HG03066 (cell line): ENCODE measurements at regions not wholly inside any gene's neighbourhood (a gene's known extent, or its start where the extent isn't known, plus 50 kb on each side); places are given as distances from the start of the nearest gene placed in this dataset.

ENCODE experiments used
- ATAC-seq: cut with Tn5 transposase; IDR thresholded peaks from one replicate; pipeline ENCODE4 v1.9.1; 2021; ENCODE audit warnings: low read depth; ENCODE audit not compliant: unreplicated experiment

GRCh38 chr6:77979204-77979603 is 326.4 kb downstream of the MEI4 start:
- ATAC-seq = no peak

GRCh38 chr6:77986380-77987034 is 333.7 kb downstream of the MEI4 start:
- ATAC-seq = peak; percentile 83

GRCh38 chr6:77987035-77987384 is 334.2 kb downstream of the MEI4 start:
- ATAC-seq = peak; percentile 26

GRCh38 chr6:78010130-78010529 is 357.3 kb downstream of the MEI4 start:
- no peak for ATAC-seq

GRCh38 chr6:78020586-78020985 is 367.7 kb downstream of the MEI4 start:
- no peak for ATAC-seq

GRCh38 chr6:78025502-78025901 is 372.7 kb downstream of the MEI4 start:
- no peak for ATAC-seq

GRCh38 chr6:78031228-78031627 is 378.4 kb downstream of the MEI4 start:
- no peak for ATAC-seq

GRCh38 chr6:78059171-78059570 is 406.3 kb downstream of the MEI4 start:
- no peak for ATAC-seq

GRCh38 chr6:78062993-78063392 is 410.2 kb downstream of the MEI4 start:
- no peak for ATAC-seq

- ATAC-seq = no peak
Observed at GRCh38 chr6:78076371-78076770, 423.5 kb downstream of the MEI4 start.

- no peak for ATAC-seq
Observed at GRCh38 chr6:78089531-78089930, 436.7 kb downstream of the MEI4 start.

GRCh38 chr6:78093906-78094305 is 441.1 kb downstream of the MEI4 start:
- ATAC-seq = no peak

- no peak for ATAC-seq
Observed at GRCh38 chr6:78101387-78101786, 448.5 kb downstream of the MEI4 start.

- no peak for ATAC-seq
Observed at GRCh38 chr6:78110641-78111040, 457.8 kb downstream of the MEI4 start.

GRCh38 chr6:78117966-78118365 is 465.1 kb downstream of the MEI4 start:
- ATAC-seq = no peak

GRCh38 chr6:78131521-78131920 is 478.7 kb downstream of the MEI4 start:
- no peak for ATAC-seq

- no peak for ATAC-seq
Observed at GRCh38 chr6:78132671-78133410, 480.0 kb downstream of the MEI4 start.

GRCh38 chr6:78150425-78150824 is 497.6 kb downstream of the MEI4 start:
- ATAC-seq = no peak

GRCh38 chr6:78153976-78154375 is 501.1 kb downstream of the MEI4 start:
- ATAC-seq = no peak

- no peak for ATAC-seq
Observed at GRCh38 chr6:78157606-78158005, 504.8 kb downstream of the MEI4 start.

- no peak for ATAC-seq
Observed at GRCh38 chr6:78188891-78189290, 536.1 kb downstream of the MEI4 start.

GRCh38 chr6:78192057-78192456 is 539.2 kb downstream of the MEI4 start:
- no peak for ATAC-seq
